ENCODE measurements at regions not wholly inside any gene's neighbourhood (a gene's known extent, or its start where the extent isn't known, plus 50 kb on each side); places are given as distances from the start of the nearest gene placed in this dataset.

DNA sequence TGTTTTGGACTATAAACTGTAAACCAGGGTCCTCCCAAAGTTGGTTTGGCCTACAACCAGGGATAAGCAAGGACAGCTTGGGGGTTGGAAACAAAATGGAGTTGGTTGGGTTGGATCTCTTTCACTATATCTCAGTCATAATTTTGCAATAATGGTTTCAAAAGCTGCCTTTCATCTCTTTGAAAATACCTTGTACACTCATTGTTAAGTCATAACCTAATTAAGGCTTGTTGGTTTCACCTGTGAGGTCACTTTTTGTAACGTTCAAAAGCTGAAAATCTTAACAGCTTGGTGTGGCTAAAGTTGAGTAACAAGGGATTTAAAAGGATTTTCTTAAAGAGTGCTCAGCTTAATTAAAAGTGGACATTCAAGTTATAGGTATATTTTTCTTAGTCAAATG, 476.1 kb downstream of the IPMK start:
- no peak overlapping the region for H3K27ac Mint-ChIP-seq
- H3K9me3 Mint-ChIP-seq, result peaks cover 2% of the 10 kb centered on the region
- no peaks in the 10 kb centered on the region for H3K36me3 Mint-ChIP-seq
- H3K4me3 Mint-ChIP-seq, result no peak overlapping the region
- DNase-seq, result no peak
- no peaks in the 10 kb centered on the region for H3K27me3 Mint-ChIP-seq
- no peaks in the 10 kb centered on the region for H3K4me1 Mint-ChIP-seq

DNA sequence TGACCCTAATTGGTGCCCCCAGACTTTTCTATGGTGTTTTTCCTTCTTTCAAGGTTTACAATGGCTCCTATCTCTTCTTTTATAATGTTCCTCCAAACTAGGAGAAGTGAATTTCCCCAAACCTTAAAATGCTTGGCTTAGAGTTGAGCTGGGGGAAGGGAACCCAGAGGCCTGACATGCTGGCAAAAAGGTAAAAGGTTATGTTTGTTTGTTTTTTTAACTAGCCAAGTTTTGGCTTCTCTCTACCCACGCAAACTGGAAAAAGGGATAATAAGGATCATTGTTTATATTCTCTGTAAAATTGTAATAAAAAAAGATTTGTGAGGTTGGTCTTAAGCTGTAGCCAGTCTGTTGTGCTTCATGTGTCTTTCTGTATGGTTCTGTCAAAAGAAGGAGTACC, 477.0 kb downstream of the IPMK start:
- no peak overlapping the region for H3K4me3 Mint-ChIP-seq
- no peak overlapping the region for H3K27ac Mint-ChIP-seq
- peaks cover 2% of the 10 kb centered on the region for H3K9me3 Mint-ChIP-seq
- H3K27me3 Mint-ChIP-seq, result no peaks in the 10 kb centered on the region
- no peaks in the 10 kb centered on the region for H3K4me1 Mint-ChIP-seq
- H3K36me3 Mint-ChIP-seq, result no peaks in the 10 kb centered on the region
- DNase-seq, result no peak

DNA sequence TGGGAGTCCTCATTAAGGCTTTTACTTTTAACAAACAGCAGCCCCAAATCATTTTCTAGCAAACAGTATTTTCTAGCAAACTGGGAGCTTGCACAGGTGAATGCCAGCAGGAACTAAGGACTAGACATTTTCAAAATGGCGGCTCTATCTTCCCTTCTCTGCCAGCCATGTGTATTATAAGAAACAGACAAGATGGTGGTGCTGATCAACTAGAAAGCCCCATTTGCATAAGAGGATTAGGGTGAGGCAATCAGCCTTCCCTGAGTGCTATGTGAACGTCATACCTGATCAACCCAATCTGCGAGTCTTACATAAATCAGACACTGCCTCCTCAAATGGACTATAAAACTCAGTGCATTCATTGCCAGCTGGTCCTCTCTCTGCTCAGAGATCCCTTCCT, 479.6 kb downstream of the IPMK start:
- no peak overlapping the region for H3K4me3 Mint-ChIP-seq
- H3K36me3 Mint-ChIP-seq, result no peaks in the 10 kb centered on the region
- H3K4me1 Mint-ChIP-seq, result no peaks in the 10 kb centered on the region
- H3K27ac Mint-ChIP-seq, result no peak overlapping the region
- H3K9me3 Mint-ChIP-seq, result no peaks in the 10 kb centered on the region
- H3K27me3 Mint-ChIP-seq, result no peaks in the 10 kb centered on the region
- DNase-seq, result no peak

DNA sequence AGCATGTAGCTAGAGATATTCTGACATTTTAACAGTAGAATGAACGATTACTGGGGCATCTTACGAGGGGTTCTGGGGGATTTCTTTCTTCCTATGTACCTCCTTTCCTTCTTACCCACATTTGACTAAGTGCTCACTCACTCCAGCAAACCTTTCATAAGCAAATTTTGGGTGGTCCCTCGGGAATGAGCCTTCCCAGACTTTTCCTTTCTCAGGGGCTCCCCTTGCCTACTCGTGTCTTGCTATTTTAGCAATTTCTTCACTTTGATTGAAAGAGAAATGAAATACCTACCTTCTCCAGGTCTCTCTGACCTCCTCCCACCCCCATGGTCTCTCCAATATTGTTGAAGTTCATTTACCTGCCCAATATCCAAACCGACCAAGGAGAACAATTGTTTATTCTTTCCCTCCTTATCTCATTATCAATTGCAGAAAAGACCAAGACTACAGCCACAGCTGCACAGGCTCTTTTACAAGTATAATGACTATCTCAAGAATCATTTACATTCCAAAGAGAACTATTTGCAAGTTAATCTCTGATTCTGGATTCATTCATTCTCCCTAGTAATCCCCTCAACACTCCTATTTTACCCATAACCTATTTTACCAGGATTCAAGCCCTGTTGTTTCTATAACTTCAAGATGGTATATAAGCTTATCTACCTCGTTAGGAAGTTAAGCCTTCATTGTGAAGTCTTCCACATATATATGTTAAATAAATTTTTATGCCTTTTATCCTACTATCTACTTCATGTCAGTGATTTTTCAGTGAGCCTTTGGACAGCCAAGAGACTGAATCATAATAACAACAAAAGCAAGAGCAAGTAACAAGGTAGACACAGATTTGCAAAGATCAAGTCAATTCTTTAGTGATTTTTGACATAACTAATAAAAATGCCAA, 480.6 kb downstream of the IPMK start:
- no peak overlapping the region for H3K27ac Mint-ChIP-seq
- H3K36me3 Mint-ChIP-seq, result no peaks in the 10 kb centered on the region
- DNase-seq, result no peak
- H3K27me3 Mint-ChIP-seq, result no peaks in the 10 kb centered on the region
- no peaks in the 10 kb centered on the region for H3K4me1 Mint-ChIP-seq
- peaks cover 3% of the 10 kb centered on the region for H3K9me3 Mint-ChIP-seq
- no peak overlapping the region for H3K4me3 Mint-ChIP-seq

DNA sequence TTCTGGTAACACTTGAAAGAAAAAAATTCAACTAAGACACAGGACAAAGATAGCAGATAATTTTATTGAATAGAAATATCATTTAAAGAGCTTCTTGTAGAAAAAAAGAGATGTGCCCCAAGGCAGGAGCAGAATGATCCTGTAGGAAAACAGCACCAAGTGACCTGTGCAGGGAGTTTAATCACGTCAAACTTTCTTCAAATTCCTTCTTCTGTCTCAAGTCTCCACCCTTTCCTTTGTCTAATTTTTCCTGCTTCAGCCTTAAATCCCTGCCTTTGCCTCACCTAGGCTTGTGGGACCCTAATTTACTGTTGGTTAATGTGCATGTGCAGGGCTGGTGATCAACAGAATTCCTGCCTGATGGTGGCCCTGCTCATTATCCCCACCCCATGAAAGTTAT, 481.4 kb downstream of the IPMK start:
- peaks cover 3% of the 10 kb centered on the region for H3K9me3 Mint-ChIP-seq
- H3K36me3 Mint-ChIP-seq, result no peaks in the 10 kb centered on the region
- no peaks in the 10 kb centered on the region for H3K27me3 Mint-ChIP-seq
- DNase-seq, result no peak
- no peaks in the 10 kb centered on the region for H3K4me1 Mint-ChIP-seq
- no peak overlapping the region for H3K27ac Mint-ChIP-seq
- H3K4me3 Mint-ChIP-seq, result no peak overlapping the region

DNA sequence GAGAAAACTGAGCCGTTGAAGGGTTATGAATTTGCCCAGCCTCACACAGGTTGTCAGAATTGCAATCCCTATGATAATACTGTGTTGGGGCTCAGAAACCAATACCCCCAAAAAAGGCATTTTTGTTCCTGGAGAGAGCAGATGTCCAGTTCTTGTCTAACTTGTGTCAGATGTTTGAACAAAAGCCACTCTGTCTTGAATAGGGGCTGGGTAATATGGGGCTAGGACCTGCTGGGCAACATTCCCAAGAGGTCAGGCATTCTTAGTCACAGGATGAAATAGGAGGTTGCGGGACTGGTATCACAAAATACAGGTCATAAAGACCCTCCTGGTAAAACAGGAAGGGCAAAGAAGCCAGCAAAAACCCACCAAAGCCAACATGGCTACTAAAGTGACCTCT, 482.1 kb downstream of the IPMK start:
- H3K9me3 Mint-ChIP-seq, result peaks cover 3% of the 10 kb centered on the region
- H3K4me1 Mint-ChIP-seq, result no peaks in the 10 kb centered on the region
- H3K27me3 Mint-ChIP-seq, result no peaks in the 10 kb centered on the region
- no peak for DNase-seq
- H3K27ac Mint-ChIP-seq, result no peak overlapping the region
- no peak overlapping the region for H3K4me3 Mint-ChIP-seq
- H3K36me3 Mint-ChIP-seq, result no peaks in the 10 kb centered on the region

DNA sequence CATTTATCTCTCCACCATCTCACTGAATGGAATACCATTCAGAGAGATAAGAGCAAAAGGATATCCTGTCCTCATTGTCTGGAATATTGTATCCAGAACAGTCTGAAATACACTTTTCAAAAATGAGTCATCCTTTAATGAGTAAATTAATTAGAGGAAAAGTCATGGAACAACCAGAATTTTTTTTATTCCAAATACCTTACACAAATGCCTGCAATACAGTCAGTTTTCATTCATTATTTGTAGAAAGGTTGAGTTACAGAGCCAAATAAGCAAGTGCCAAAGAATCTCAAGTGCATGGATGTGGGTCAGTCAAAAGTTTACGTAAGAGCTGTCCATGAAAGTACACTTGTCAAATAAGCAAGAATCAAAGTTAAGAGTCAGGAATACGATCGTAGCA, 482.6 kb downstream of the IPMK start:
- no peaks in the 10 kb centered on the region for H3K27me3 Mint-ChIP-seq
- no peak overlapping the region for H3K4me3 Mint-ChIP-seq
- no peaks in the 10 kb centered on the region for H3K36me3 Mint-ChIP-seq
- no peak for DNase-seq
- no peak overlapping the region for H3K27ac Mint-ChIP-seq
- no peaks in the 10 kb centered on the region for H3K4me1 Mint-ChIP-seq
- peaks cover 5% of the 10 kb centered on the region for H3K9me3 Mint-ChIP-seq

DNA sequence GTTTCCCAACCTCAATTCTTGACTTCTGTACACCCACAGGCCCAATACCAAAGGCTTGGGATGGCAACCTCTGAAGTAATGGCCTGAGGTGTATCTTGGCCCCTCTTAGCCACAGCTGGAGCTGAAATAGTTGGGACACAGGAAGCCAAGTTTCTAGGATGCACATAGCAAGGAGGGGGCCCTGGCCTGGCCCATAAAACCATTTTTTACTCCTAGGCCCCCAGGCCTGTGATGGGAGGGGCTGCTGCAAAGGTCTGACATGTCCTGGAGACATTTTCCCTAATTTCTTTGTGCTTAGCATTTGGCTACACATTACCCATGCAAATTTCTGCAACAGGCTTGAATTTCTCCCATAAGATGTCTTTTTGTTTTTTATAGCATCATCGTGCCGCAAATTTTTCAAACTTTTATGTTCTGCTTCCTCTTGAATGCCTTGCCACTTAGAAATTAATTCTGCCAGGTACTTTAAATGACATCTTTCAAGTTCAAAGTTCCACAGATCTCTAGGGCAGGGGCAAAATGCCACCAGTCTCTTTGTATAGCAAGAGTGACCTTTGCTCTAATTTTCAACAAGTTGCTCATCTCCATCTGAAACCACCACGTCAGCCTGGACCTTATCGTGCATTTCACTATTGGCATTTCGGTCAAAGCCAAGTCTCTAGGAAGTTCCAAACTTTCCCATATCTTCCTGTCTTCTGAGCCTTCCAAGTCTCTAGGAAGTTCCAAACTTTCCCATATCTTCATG, 490.8 kb downstream of the IPMK start:
- Mint-ChIP-seq H3K9me3 (peaks cover 13% of the 10 kb centered on the region), H3K36me3 (no peaks in the 10 kb centered on the region), H3K27ac (no peak overlapping the region), H3K4me3 (no peak overlapping the region), H3K27me3 (no peaks in the 10 kb centered on the region), H3K4me1 (no peaks in the 10 kb centered on the region)
- DNase-seq, result no peak

DNA sequence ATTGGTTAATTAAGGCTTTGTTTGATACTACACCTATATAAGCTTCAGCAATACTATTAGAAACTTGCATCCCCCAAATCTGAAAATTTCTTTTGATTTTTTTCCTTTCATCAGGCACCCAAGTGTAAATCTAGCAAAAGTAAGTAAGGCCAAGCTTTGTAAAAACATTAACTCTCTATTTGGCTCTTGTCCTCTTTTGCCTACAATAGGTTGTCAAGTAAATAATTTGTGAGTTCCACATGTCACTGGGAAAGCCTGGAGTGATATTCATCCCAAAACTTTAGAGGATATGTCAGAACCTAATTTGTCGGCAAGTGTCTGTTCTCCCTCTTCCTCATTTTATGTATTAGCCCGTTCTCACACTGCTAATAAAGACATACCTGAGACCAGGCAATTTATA, 492.4 kb downstream of the IPMK start:
- Mint-ChIP-seq H3K36me3 (no peaks in the 10 kb centered on the region), H3K9me3 (peaks cover 15% of the 10 kb centered on the region), H3K4me1 (no peaks in the 10 kb centered on the region), H3K27ac (no peak overlapping the region), H3K27me3 (no peaks in the 10 kb centered on the region), H3K4me3 (no peak overlapping the region)
- no peak for DNase-seq

DNA sequence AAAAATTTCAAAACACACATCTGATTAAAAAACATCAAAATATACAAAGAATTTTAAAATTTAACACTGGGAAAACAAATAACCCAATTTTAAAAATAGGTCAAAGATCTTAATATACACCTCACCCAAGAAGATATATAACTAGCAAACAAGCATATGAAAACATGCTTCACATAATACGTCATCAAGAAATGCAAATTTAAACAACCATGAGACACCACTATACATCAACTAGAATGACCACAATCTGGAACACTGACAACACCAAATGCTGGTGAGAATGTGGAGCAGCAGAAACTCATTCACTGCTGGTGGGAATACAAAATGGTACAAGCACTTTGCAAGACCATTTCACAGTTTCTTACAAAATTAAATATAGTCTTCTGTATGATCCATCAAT, 498.4 kb downstream of the IPMK start:
- Mint-ChIP-seq H3K4me1 (no peaks in the 10 kb centered on the region), H3K27ac (no peak overlapping the region), H3K27me3 (no peaks in the 10 kb centered on the region), H3K9me3 (peaks cover 6% of the 10 kb centered on the region), H3K36me3 (no peaks in the 10 kb centered on the region), H3K4me3 (no peak overlapping the region)
- DNase-seq, result no peak

DNA sequence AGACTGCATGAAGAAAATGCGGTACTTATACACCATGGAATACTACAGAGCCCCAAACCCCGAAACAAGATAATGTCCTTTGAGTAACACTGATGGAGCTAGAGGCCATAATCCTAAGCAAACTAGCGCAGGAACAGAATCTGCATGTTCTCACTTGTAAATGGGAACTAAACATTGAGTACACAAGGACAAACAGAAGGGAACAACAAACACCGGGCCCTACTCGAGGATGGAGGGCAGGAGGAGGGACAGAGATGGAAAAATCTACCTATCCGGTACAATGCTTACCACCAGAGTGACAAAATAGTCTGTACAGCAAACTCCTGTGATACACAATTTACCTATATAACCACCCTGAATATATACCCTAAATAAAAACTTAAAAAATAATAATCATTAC, 507.9 kb downstream of the IPMK start:
- no peak overlapping the region for H3K4me3 Mint-ChIP-seq
- H3K27me3 Mint-ChIP-seq, result no peaks in the 10 kb centered on the region
- no peak overlapping the region for H3K27ac Mint-ChIP-seq
- H3K4me1 Mint-ChIP-seq, result no peaks in the 10 kb centered on the region
- DNase-seq, result no peak
- no peaks in the 10 kb centered on the region for H3K36me3 Mint-ChIP-seq
- no peaks in the 10 kb centered on the region for H3K9me3 Mint-ChIP-seq

DNA sequence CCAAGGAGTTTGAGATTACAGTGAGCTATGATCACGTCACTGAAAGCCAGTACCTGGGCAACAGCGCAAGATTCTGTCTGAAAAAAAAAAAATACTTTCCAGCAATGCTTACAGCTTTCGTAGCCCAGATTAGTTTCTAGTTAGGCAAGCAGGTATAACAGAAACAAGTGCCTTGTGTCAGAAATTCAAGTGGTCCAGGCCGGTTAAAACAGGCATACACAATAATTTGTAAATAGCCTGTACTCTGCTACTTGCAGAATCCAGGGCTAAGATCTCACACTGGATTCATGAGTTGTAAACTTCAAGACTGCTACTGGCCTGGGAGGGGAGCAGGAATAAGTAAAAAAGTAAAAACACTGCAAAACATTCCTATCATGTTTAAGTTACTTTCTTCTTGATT, 512.9 kb downstream of the IPMK start:
- no peaks in the 10 kb centered on the region for H3K4me1 Mint-ChIP-seq
- H3K27ac Mint-ChIP-seq, result no peak overlapping the region
- H3K9me3 Mint-ChIP-seq, result no peaks in the 10 kb centered on the region
- no peak for DNase-seq
- no peaks in the 10 kb centered on the region for H3K27me3 Mint-ChIP-seq
- no peak overlapping the region for H3K4me3 Mint-ChIP-seq
- no peaks in the 10 kb centered on the region for H3K36me3 Mint-ChIP-seq

DNA sequence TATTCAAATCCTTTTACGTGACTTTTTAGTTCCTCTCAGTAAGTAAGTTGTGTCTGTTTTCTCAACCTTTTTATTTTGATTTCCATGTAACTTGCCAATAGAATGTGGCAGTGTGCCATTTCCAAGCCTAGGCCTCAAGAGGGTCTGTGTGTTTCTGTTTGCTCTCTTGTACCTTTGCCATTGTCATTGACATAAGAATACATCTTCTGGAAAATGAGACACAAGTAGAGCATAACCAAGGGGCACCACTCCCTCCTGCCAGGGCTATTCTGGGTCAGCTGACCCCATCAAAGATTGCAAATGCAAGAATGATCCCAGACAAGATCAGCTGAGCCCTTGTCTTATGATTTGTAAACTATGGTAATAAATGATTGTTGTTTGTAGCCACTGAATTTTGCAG, 524.0 kb downstream of the IPMK start:
- H3K27ac Mint-ChIP-seq, result no peak overlapping the region
- peaks cover 5% of the 10 kb centered on the region for H3K9me3 Mint-ChIP-seq
- H3K4me3 Mint-ChIP-seq, result no peak overlapping the region
- no peaks in the 10 kb centered on the region for H3K27me3 Mint-ChIP-seq
- DNase-seq, result no peak
- no peaks in the 10 kb centered on the region for H3K4me1 Mint-ChIP-seq
- H3K36me3 Mint-ChIP-seq, result no peaks in the 10 kb centered on the region

DNA sequence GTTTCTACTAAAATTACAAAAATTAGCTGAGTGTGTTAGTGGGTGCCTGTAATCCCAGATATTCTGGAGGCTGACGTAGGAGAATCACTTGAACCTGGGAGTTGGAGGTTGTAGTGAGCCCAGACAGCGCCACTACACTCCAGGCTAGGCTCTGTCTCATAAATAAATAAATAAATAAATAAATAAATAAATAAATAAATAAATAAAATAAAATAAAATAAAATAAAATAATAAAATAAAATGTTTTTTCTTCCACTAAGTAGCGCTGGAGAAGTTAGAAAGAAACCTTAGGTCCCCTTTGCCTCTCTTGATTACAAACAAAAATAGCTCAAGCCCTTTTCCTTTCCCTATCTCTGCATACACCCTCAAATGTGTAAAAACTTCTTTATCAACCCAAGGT, 525.9 kb downstream of the IPMK start:
- Mint-ChIP-seq H3K27ac (no peak overlapping the region), H3K36me3 (no peaks in the 10 kb centered on the region), H3K4me3 (no peak overlapping the region), H3K9me3 (no peaks in the 10 kb centered on the region), H3K4me1 (no peaks in the 10 kb centered on the region), H3K27me3 (no peaks in the 10 kb centered on the region)
- DNase-seq, result no peak

DNA sequence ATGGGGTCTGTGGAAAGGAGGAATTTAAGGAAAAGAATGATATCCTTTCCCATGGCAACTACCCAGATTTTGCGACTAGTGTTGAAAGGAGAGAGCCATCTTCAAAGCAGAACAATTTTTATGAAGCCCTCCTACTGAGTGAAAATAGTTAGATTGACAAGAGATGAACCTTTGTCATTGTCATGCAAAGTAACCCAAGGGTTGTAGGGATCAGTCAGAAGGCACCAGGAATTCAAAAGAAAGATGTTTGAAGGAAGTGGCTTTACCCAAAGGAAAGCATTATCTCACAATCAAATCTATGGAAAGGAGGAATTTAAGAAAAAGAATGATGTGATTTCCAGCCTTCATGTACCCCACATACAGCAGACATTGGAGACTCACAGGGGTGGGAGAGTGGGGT, 544.4 kb downstream of the IPMK start:
- Mint-ChIP-seq H3K4me3 (no peak overlapping the region), H3K9me3 (peaks cover 8% of the 10 kb centered on the region), H3K27me3 (no peaks in the 10 kb centered on the region), H3K36me3 (no peaks in the 10 kb centered on the region), H3K27ac (no peak overlapping the region), H3K4me1 (no peaks in the 10 kb centered on the region)
- DNase-seq, result no peak

DNA sequence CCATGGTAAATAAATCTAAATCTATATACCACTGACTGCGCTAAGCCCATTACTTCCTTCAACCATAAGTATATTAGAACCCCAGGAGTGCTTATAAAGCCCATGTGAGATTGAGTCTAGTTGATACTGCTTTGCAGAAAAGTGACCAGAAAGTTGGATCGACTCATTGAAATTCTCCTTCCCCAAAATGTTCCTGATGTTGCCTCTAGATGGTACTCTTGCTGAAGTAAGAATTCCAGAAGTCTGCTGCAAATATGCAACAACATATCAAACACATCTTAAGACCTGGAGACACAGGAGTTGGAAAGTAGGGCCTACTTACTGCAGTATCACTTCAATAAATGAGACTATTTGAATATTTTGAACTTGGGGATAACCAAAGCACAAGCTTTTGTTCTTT, 550.8 kb downstream of the IPMK start:
- Mint-ChIP-seq H3K27me3 (no peaks in the 10 kb centered on the region), H3K4me1 (no peaks in the 10 kb centered on the region), H3K36me3 (no peaks in the 10 kb centered on the region), H3K9me3 (peaks cover 7% of the 10 kb centered on the region), H3K4me3 (no peak overlapping the region), H3K27ac (no peak overlapping the region)
- DNase-seq, result no peak
